GM23338 (cell line): ENCODE measurements at regions not wholly inside any gene's neighbourhood (a gene's known extent, or its start where the extent isn't known, plus 50 kb on each side); places are given as distances from the start of the nearest gene placed in this dataset.

ENCODE experiments used
- POLR2AphosphoS5 ChIP-seq: IDR thresholded peaks from 2 replicates; pipeline ENCODE4 v1.6.1; 2016; ENCODE audit warnings: antibody characterized with exemption, low read depth
- TF ChIP-seq, protein P1 (sequence below), 2 experiments: fragments of 200-600 bp in 1 of 2; sonication (generic) in 1 of 2; conservative IDR thresholded peaks; 2 replicates each; pipeline versions ENCODE4 v1.5.1 to v1.6.1; 2016 to 2017; ENCODE audit warnings: antibody characterized with exemption in 2 of 2, low read depth in 2 of 2, mild to moderate bottlenecking in 2 of 2, moderate library complexity in 1 of 2

DNA sequence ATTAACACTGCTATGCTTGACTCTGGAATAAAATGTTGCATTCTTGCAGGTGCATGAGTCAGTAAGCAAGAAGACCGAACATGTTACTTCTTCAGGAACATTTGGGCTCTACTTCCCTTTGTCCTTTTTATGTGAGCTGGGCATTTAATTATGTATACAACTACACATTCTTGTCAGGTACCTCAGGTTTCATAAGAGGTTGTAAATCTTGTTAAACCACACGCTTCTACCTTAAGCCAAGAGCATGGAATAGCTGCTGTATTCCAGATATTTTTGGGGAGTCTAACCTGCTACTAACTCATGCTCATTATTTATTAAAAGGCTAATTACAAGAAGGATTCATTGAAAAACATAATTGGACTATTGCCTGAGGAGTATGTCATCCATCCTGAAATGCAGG is 414.2 kb upstream of the KLF6 start:
- TF ChIP-seq, protein P1, sequence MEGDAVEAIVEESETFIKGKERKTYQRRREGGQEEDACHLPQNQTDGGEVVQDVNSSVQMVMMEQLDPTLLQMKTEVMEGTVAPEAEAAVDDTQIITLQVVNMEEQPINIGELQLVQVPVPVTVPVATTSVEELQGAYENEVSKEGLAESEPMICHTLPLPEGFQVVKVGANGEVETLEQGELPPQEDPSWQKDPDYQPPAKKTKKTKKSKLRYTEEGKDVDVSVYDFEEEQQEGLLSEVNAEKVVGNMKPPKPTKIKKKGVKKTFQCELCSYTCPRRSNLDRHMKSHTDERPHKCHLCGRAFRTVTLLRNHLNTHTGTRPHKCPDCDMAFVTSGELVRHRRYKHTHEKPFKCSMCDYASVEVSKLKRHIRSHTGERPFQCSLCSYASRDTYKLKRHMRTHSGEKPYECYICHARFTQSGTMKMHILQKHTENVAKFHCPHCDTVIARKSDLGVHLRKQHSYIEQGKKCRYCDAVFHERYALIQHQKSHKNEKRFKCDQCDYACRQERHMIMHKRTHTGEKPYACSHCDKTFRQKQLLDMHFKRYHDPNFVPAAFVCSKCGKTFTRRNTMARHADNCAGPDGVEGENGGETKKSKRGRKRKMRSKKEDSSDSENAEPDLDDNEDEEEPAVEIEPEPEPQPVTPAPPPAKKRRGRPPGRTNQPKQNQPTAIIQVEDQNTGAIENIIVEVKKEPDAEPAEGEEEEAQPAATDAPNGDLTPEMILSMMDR (conservative IDR thresholded peaks at IDR 0.05; ENCODE audit: low read depth in 2 of 2), result no peak
- no peak for TF ChIP-seq POLR2AphosphoS5
